ENCODE measurements at regions not wholly inside any gene's neighbourhood (a gene's known extent, or its start where the extent isn't known, plus 50 kb on each side); places are given as distances from the start of the nearest gene placed in this dataset.

- TF ChIP-seq ZNF550 (CRISPR knock-in tag; IDR thresholded peaks at IDR 0.05; ENCODE audit: borderline replicate concordance), result no peak
- no peak for TF ChIP-seq AGO2 (optimal IDR thresholded peaks at IDR 0.05; ENCODE audit: low read depth, low read length)
These were observed 67.4 kb upstream of the ST8SIA2 start (continued) for GRCh38 chr15:92326236-92326635.

GRCh38 chr15:92327033-92327432 lies 66.6 kb upstream of the ST8SIA2 start:
- ChIA-PET POLR2A (no interaction called here), CTCF (ENCODE audit: low intra/inter-chr PET ratio, low total read pairs) (no interaction called here)
- Histone ChIP-seq H3K9ac (ENCODE audit: insufficient read depth, low read depth, low read length) (no peak overlapping the region), H3K27ac (ENCODE audit: extremely low read length, insufficient read depth, low read length) (no peak overlapping the region), H3K9me3 (ENCODE audit: low read length) (peaks cover 3% of the 10 kb centered on the region; the same call in 1 of the 2 replicates), H3K4me3 (replicated peaks in 1 of 3; ENCODE audit: insufficient read depth in 1 of 3, low read depth in 2 of 3, low read length in 3 of 3) (no peak overlapping the region), H3K36me3 (replicated peaks in 1 of 2; ENCODE audit: control insufficient read depth in 1 of 2, insufficient read depth in 2 of 2, low read length in 2 of 2) (no peaks in the 10 kb centered on the region), H3K4me1 (ENCODE audit: insufficient read depth, low read length) (no peaks in the 10 kb centered on the region), H3K4me2 (ENCODE audit: low read depth, low read length) (no peak overlapping the region), H2AFZ (ENCODE audit: low read length) (no peak overlapping the region), H3K27me3 (ENCODE audit: control insufficient read depth in 1 of 2, insufficient read depth in 2 of 2, low read length in 2 of 2) (peaks cover 0 to 3% of the 10 kb centered on the region in 2 experiments; a peak in 2 of 5 replicates), H4K20me1 (ENCODE audit: insufficient read depth, low read length) (no peaks in the 10 kb centered on the region), H3K79me2 (ENCODE audit: insufficient read depth, low read length) (no peaks in the 10 kb centered on the region)
- ATAC-seq, result no peak
- intact Hi-C loops (cut with micrococcal nuclease; ENCODE audit: unreplicated experiment), result no loop called here
- WGBS (ENCODE audit: low lambda C conversion rate), result 10% methylated on average over 4 of the region's 4 CpGs
- DNase-seq (ENCODE audit: low spot score), result no peak
- TF ChIP-seq RARG (CRISPR knock-in tag; IDR thresholded peaks at IDR 0.05; ENCODE audit: low read depth), result no peak
- no peak for TF ChIP-seq NR1H2 (CRISPR knock-in tag; IDR thresholded peaks at IDR 0.05; ENCODE audit: borderline replicate concordance, low read depth)
- TF ChIP-seq SRY (CRISPR knock-in tag; IDR thresholded peaks at IDR 0.05), result no peak
- TF ChIP-seq PHF21A (CRISPR knock-in tag; IDR thresholded peaks at IDR 0.05), result no peak
- no peak for TF ChIP-seq ZNF333 (CRISPR knock-in tag; IDR thresholded peaks at IDR 0.05; ENCODE audit: borderline replicate concordance)
- no peak for TF ChIP-seq ZNF570 (CRISPR knock-in tag; IDR thresholded peaks at IDR 0.05; ENCODE audit: borderline replicate concordance)
- no peak for TF ChIP-seq RBFOX2 (IDR thresholded peaks at IDR 0.05; ENCODE audit: low read depth, low read length)
- no peak for TF ChIP-seq GATAD2A (CRISPR knock-in tag; IDR thresholded peaks at IDR 0.05)
- no peak for TF ChIP-seq YEATS4 (CRISPR knock-in tag; IDR thresholded peaks at IDR 0.05; ENCODE audit: borderline replicate concordance)
- TF ChIP-seq SNRNP70 (IDR thresholded peaks at IDR 0.05; ENCODE audit: low read depth, low read length), result no peak
- TF ChIP-seq ZSCAN31 (CRISPR knock-in tag; IDR thresholded peaks at IDR 0.05; ENCODE audit: low read depth), result no peak
- no peak for TF ChIP-seq NFYC (CRISPR knock-in tag; IDR thresholded peaks at IDR 0.05)
- no peak for TF ChIP-seq ZNF816 (CRISPR knock-in tag; IDR thresholded peaks at IDR 0.05; ENCODE audit: borderline replicate concordance)
- TF ChIP-seq NR2C2 (CRISPR knock-in tag; IDR thresholded peaks at IDR 0.05; ENCODE audit: borderline replicate concordance), result no peak
- no peak for TF ChIP-seq SRSF4 (IDR thresholded peaks at IDR 0.05; ENCODE audit: low read depth, low read length, poor library complexity, severe bottlenecking)
- no peak for TF ChIP-seq SIX1 (CRISPR knock-in tag; IDR thresholded peaks at IDR 0.05; ENCODE audit: borderline replicate concordance)
- TF ChIP-seq RXRA (CRISPR knock-in tag; IDR thresholded peaks at IDR 0.05), result no peak
- no peak for TF ChIP-seq ZKSCAN5 (CRISPR knock-in tag; IDR thresholded peaks at IDR 0.05)
- TF ChIP-seq ATF3 (CRISPR knock-in tag; IDR thresholded peaks at IDR 0.05), result no peak
- BruUV-seq (replicated peaks), result no TSS peak
- in situ Hi-C loops (cut with HindIII; ENCODE audit: extremely low pct_ligation_motif_present, low pct_unique_long_range_greater_than_20kb), result no loop called here
- FAIRE-seq, result no peak

Data from HepG2 (cell line).